LNCaP clone FGC (cell line): ENCODE measurements at regions not wholly inside any gene's neighbourhood (a gene's known extent, or its start where the extent isn't known, plus 50 kb on each side); places are given as distances from the start of the nearest gene placed in this dataset.

ENCODE experiments used
- DNase-seq: peaks from one replicate; pipeline ENCODE4 v3.0.0-alpha.2; 2011; ENCODE audit warnings: low read depth
- H3K4me3 ChIP-seq: 2 replicates; pipeline ENCODE4 v1.5.1; 2011; ENCODE audit warnings: mild to moderate bottlenecking, low read depth, low read length, control low read depth
- TF ChIP-seq, protein P1 (sequence below): IDR thresholded peaks from 2 replicates; pipeline ENCODE4 v1.5.1; 2012; ENCODE audit warnings: mild to moderate bottlenecking; ENCODE audit not compliant: control insufficient read depth, insufficient read depth; ENCODE audit errors: extremely low read depth

DNA sequence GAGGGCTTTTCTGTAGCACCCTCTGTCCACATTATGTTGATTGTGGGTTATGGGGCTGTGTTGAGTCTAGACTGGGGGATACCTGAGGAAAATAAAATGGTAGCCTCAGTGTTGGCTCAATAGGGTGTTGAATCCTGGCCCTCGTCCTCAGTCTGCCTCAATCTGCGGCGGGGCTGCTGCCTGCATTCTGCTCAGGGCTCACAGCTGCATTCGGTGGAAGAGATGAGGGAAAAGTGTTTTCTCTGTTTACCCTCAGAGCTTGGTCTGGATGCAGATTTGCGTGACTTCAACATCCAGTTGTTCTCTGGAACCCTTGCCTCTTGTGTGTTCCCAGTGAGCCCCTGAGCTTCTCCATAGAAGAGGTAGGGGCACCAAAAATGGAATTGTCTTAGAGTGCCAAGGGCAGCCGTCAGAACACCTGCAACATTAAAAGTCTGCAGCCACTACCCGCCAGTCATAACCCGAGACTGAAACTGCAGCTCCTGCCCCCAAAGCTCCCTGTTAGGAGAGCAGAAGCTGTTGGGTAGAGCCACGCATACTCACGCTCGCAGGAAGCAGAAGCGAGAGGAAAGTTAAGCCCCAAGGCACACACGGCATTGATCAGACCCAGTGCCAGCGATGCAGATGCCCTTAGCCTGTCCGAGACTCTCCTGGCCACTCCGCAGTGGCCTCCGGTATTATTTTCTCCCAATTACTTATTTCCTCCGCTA is 215.3 kb upstream of the C1orf174 start:
- TF ChIP-seq, protein P1, sequence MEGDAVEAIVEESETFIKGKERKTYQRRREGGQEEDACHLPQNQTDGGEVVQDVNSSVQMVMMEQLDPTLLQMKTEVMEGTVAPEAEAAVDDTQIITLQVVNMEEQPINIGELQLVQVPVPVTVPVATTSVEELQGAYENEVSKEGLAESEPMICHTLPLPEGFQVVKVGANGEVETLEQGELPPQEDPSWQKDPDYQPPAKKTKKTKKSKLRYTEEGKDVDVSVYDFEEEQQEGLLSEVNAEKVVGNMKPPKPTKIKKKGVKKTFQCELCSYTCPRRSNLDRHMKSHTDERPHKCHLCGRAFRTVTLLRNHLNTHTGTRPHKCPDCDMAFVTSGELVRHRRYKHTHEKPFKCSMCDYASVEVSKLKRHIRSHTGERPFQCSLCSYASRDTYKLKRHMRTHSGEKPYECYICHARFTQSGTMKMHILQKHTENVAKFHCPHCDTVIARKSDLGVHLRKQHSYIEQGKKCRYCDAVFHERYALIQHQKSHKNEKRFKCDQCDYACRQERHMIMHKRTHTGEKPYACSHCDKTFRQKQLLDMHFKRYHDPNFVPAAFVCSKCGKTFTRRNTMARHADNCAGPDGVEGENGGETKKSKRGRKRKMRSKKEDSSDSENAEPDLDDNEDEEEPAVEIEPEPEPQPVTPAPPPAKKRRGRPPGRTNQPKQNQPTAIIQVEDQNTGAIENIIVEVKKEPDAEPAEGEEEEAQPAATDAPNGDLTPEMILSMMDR: no peak
- H3K4me3 ChIP-seq: no peak overlapping the region
- DNase-seq: no peak

- no peak overlapping the region for H3K4me3 ChIP-seq
- no peak for DNase-seq
- TF ChIP-seq, protein P1: no peak
Observed at GRCh38 chr1:4117196-4117595, 217.1 kb upstream of the C1orf174 start.

DNA sequence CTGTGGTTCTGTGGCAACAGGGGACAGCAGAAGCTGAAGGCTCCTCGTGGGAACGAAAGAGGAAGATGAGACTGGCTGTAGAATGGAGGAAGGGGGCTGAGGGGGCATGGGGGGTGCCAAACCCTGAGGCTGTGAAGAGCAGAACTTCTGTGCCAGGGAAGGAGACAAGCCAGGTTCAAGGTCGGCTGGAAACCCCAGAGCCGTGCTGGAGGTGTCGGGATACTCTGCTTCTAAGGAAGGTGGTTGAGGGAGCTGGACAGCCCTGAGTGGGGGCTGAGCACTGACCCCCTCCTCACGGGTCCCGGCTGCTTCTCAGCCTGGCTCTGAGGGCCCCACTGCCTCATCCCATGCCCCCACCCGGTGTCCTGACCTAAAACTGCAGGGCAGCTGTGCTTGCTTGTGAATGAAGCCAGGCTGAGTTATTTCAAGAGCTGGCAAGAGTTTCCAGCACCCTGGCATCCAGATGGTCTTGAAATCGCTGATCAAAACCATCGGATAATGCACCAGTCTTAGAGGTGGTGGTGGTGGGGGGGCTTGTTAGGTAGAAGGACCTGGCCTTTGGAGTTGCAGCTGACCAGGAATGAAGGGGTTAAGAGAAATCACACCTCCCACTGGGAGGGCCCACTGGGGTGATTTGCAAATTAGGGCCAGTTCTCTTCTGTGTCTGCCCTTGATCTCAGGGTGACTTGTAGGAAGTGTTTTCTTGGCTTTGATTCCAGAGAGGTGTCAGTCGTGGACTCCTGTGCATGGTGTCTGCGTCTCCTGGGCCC is 218.9 kb upstream of the C1orf174 start:
- TF ChIP-seq, protein P1: no peak
- no peak for DNase-seq
- H3K4me3 ChIP-seq: no peak overlapping the region

DNA sequence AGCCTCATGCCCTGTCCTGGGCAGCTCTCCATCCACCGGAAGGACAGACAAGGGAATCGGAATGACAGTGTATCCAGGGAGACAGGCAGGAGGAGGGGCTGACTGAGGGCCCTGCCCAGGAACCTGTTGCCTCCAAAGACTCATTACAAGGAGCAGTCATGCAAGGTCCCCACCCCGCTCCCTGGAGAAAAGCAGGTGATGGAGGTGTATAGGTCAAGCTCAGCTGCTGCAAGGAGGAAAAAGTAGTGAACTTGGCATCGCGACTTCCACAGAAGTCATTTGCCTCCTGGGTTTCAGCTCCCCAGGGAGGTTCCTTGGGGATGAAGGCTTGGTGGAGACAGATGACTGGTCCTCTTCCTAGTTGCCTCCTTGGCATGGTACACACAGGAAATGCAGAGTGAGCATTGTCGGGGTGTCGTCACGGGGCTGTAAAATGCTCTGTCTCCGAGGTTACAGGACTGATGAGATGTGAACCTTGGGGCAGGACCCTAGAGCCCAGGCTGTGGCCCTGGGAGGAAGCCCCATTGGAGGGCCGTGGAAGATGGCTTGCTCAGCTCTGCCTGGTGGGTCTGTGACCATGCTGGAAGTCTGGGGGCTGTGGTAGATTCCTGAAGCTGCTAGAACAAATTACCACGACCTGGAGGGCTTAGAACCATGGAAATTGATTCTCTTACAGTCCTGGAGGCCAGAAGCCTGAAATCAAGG is 219.6 kb upstream of the C1orf174 start:
- no peak for DNase-seq
- H3K4me3 ChIP-seq: no peak overlapping the region
- TF ChIP-seq, protein P1: no peak

- TF ChIP-seq, protein P1: no peak
- H3K4me3 ChIP-seq: no peak overlapping the region
- no peak for DNase-seq
Observed at GRCh38 chr1:4120557-4121292, 220.7 kb upstream of the C1orf174 start.

DNA sequence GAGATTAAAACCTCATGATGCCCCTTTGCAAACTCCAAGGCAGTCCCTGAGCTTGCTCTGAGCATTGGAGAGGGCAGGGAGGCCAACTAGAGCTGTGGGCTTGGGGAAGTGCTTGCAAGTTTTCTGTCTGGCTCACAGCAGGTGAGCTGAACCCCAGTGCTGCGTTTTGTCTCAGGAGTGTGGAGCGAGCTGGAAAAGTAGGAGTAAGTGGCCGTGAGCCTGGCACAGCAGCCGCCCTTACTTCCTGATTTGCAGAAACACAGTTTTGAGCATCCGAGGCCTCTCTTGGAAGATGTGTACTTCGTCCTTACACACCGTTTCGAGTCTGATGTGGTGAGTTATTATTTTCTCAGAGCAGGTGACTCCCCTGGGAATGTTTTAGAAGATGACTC is 221.2 kb upstream of the C1orf174 start:
- no peak overlapping the region for H3K4me3 ChIP-seq
- TF ChIP-seq, protein P1: no peak
- DNase-seq: no peak
